ENCODE measurements at regions not wholly inside any gene's neighbourhood (a gene's known extent, or its start where the extent isn't known, plus 50 kb on each side); places are given as distances from the start of the nearest gene placed in this dataset.
"Not testable (repeated sequence)": the region's sequence is repeated elsewhere in the genome, so short reads cannot be mapped to it uniquely, and the experiment has no call there.

GRCh38 chr1:101460739-101461138 lies 223.9 kb downstream of the S1PR1 start:
- no peaks in the 10 kb centered on the region for H3K4me1 ChIP-seq (ENCODE audit: control insufficient read depth, insufficient read depth, low read length)
- no peak for DNase-seq (ENCODE audit: low read depth)
- peaks cover 10% of the 10 kb centered on the region for H3K9me3 ChIP-seq (ENCODE audit: control insufficient read depth, low read length)
- H3K27me3 ChIP-seq (replicated peaks; ENCODE audit: control insufficient read depth, insufficient read depth, low read length), result no peaks in the 10 kb centered on the region
- no peaks in the 10 kb centered on the region for H3K36me3 ChIP-seq (ENCODE audit: control insufficient read depth, insufficient read depth, low read length, severe bottlenecking)
- H3K9ac ChIP-seq (ENCODE audit: low read length), result no peak overlapping the region
- H3K4me3 ChIP-seq (ENCODE audit: low read length), result no peak overlapping the region

GRCh38 chr1:101463195-101463594 lies 226.4 kb downstream of the S1PR1 start:
- H3K9me3 ChIP-seq (ENCODE audit: control insufficient read depth, low read length), result peaks cover 10% of the 10 kb centered on the region
- H3K36me3 ChIP-seq (ENCODE audit: control insufficient read depth, insufficient read depth, low read length, severe bottlenecking), result no peaks in the 10 kb centered on the region
- no peak overlapping the region for H3K9ac ChIP-seq (ENCODE audit: low read length)
- no peak for DNase-seq (ENCODE audit: low read depth)
- H3K4me1 ChIP-seq (ENCODE audit: control insufficient read depth, insufficient read depth, low read length), result no peaks in the 10 kb centered on the region
- H3K27me3 ChIP-seq (replicated peaks; ENCODE audit: control insufficient read depth, insufficient read depth, low read length), result no peaks in the 10 kb centered on the region
- no peak overlapping the region for H3K4me3 ChIP-seq (ENCODE audit: low read length)

GRCh38 chr1:101465941-101466340 lies 229.1 kb downstream of the S1PR1 start:
- H3K4me3 ChIP-seq (ENCODE audit: low read length), result no peak overlapping the region
- no peak for DNase-seq (ENCODE audit: low read depth)
- no peaks in the 10 kb centered on the region for H3K36me3 ChIP-seq (ENCODE audit: control insufficient read depth, insufficient read depth, low read length, severe bottlenecking)
- no peak overlapping the region for H3K9ac ChIP-seq (ENCODE audit: low read length)
- no peaks in the 10 kb centered on the region for H3K27me3 ChIP-seq (replicated peaks; ENCODE audit: control insufficient read depth, insufficient read depth, low read length)
- no peaks in the 10 kb centered on the region for H3K4me1 ChIP-seq (ENCODE audit: control insufficient read depth, insufficient read depth, low read length)
- H3K9me3 ChIP-seq (ENCODE audit: control insufficient read depth, low read length), result peaks cover 10% of the 10 kb centered on the region

GRCh38 chr1:101474039-101474665 lies 237.3 kb downstream of the S1PR1 start:
- Histone ChIP-seq H3K9me3 (ENCODE audit: control insufficient read depth, low read length) (peaks cover 13% of the 10 kb centered on the region), H3K27me3 (replicated peaks; ENCODE audit: control insufficient read depth, insufficient read depth, low read length) (no peaks in the 10 kb centered on the region), H3K9ac (ENCODE audit: low read length) (no peak overlapping the region), H3K4me1 (ENCODE audit: control insufficient read depth, insufficient read depth, low read length) (no peaks in the 10 kb centered on the region), H3K4me3 (ENCODE audit: low read length) (no peak overlapping the region), H3K36me3 (ENCODE audit: control insufficient read depth, insufficient read depth, low read length, severe bottlenecking) (no peaks in the 10 kb centered on the region)
- no peak for DNase-seq (ENCODE audit: low read depth)

- Histone ChIP-seq H3K36me3 (ENCODE audit: control insufficient read depth, insufficient read depth, low read length, severe bottlenecking) (no peaks in the 10 kb centered on the region), H3K4me3 (ENCODE audit: low read length) (no peak overlapping the region), H3K9me3 (ENCODE audit: control insufficient read depth, low read length) (peaks cover 11% of the 10 kb centered on the region), H3K9ac (ENCODE audit: low read length) (no peak overlapping the region), H3K27me3 (replicated peaks; ENCODE audit: control insufficient read depth, insufficient read depth, low read length) (no peaks in the 10 kb centered on the region), H3K4me1 (ENCODE audit: control insufficient read depth, insufficient read depth, low read length) (no peaks in the 10 kb centered on the region)
- no peak for DNase-seq (ENCODE audit: low read depth)
Observed at GRCh38 chr1:101476541-101476940, 239.7 kb downstream of the S1PR1 start.

GRCh38 chr1:101479945-101480344 lies 243.1 kb downstream of the S1PR1 start:
- Histone ChIP-seq H3K9me3 (ENCODE audit: control insufficient read depth, low read length) (peaks cover 3% of the 10 kb centered on the region), H3K36me3 (ENCODE audit: control insufficient read depth, insufficient read depth, low read length, severe bottlenecking) (no peaks in the 10 kb centered on the region)
- DNase-seq (ENCODE audit: low read depth), result no peak

GRCh38 chr1:101482306-101482705 lies 245.5 kb downstream of the S1PR1 start:
- no peak overlapping the region for H3K4me3 ChIP-seq (ENCODE audit: low read length)
- no peaks in the 10 kb centered on the region for H3K4me1 ChIP-seq (ENCODE audit: control insufficient read depth, insufficient read depth, low read length)
- DNase-seq (ENCODE audit: low read depth), result no peak
- H3K9me3 ChIP-seq (ENCODE audit: control insufficient read depth, low read length), result peaks cover 3% of the 10 kb centered on the region
- no peaks in the 10 kb centered on the region for H3K27me3 ChIP-seq (replicated peaks; ENCODE audit: control insufficient read depth, insufficient read depth, low read length)
- no peak overlapping the region for H3K9ac ChIP-seq (ENCODE audit: low read length)
- no peaks in the 10 kb centered on the region for H3K36me3 ChIP-seq (ENCODE audit: control insufficient read depth, insufficient read depth, low read length, severe bottlenecking)

More at GRCh38 chr1:101479945-101480344, 243.1 kb downstream of the S1PR1 start:
- H3K27me3 ChIP-seq (replicated peaks; ENCODE audit: control insufficient read depth, insufficient read depth, low read length), result no peaks in the 10 kb centered on the region
- no peaks in the 10 kb centered on the region for H3K4me1 ChIP-seq (ENCODE audit: control insufficient read depth, insufficient read depth, low read length)
- no peak overlapping the region for H3K4me3 ChIP-seq (ENCODE audit: low read length)
- H3K9ac ChIP-seq (ENCODE audit: low read length), result no peak overlapping the region

GRCh38 chr1:101483982-101484688 lies 247.3 kb downstream of the S1PR1 start:
- no peak for DNase-seq (ENCODE audit: low read depth)
- H3K4me3 ChIP-seq (ENCODE audit: low read length), result peak overlapping the region; percentile 27
- H3K9ac ChIP-seq (ENCODE audit: low read length), result no peak overlapping the region
- no peaks in the 10 kb centered on the region for H3K36me3 ChIP-seq (ENCODE audit: control insufficient read depth, insufficient read depth, low read length, severe bottlenecking)
- H3K27me3 ChIP-seq (replicated peaks; ENCODE audit: control insufficient read depth, insufficient read depth, low read length), result no peaks in the 10 kb centered on the region
- H3K9me3 ChIP-seq (ENCODE audit: control insufficient read depth, low read length), result no peaks in the 10 kb centered on the region
- no peaks in the 10 kb centered on the region for H3K4me1 ChIP-seq (ENCODE audit: control insufficient read depth, insufficient read depth, low read length)

- Histone ChIP-seq H3K27me3 (replicated peaks; ENCODE audit: control insufficient read depth, insufficient read depth, low read length) (no peaks in the 10 kb centered on the region), H3K9me3 (ENCODE audit: control insufficient read depth, low read length) (no peaks in the 10 kb centered on the region), H3K4me3 (ENCODE audit: low read length) (peak overlapping the region; percentile 27), H3K36me3 (ENCODE audit: control insufficient read depth, insufficient read depth, low read length, severe bottlenecking) (no peaks in the 10 kb centered on the region), H3K9ac (ENCODE audit: low read length) (no peak overlapping the region), H3K4me1 (ENCODE audit: control insufficient read depth, insufficient read depth, low read length) (no peaks in the 10 kb centered on the region)
- DNase-seq (ENCODE audit: low read depth), result no peak
Observed at GRCh38 chr1:101484689-101485338, 248.0 kb downstream of the S1PR1 start.

GRCh38 chr1:101485712-101486111 lies 248.9 kb downstream of the S1PR1 start:
- no peaks in the 10 kb centered on the region for H3K36me3 ChIP-seq (ENCODE audit: control insufficient read depth, insufficient read depth, low read length, severe bottlenecking)
- H3K9me3 ChIP-seq (ENCODE audit: control insufficient read depth, low read length), result no peaks in the 10 kb centered on the region
- H3K4me1 ChIP-seq (ENCODE audit: control insufficient read depth, insufficient read depth, low read length), result no peaks in the 10 kb centered on the region
- H3K9ac ChIP-seq (ENCODE audit: low read length), result no peak overlapping the region
- no peak for DNase-seq (ENCODE audit: low read depth)
- H3K27me3 ChIP-seq (replicated peaks; ENCODE audit: control insufficient read depth, insufficient read depth, low read length), result no peaks in the 10 kb centered on the region
- no peak overlapping the region for H3K4me3 ChIP-seq (ENCODE audit: low read length)

- H3K9me3 ChIP-seq (ENCODE audit: control insufficient read depth, low read length), result not testable (repeated sequence)
Observed at GRCh38 chr1:101492144-101492543, 255.3 kb downstream of the S1PR1 start.

More at GRCh38 chr1:101492144-101492543, 255.3 kb downstream of the S1PR1 start:
- H3K9ac ChIP-seq (ENCODE audit: low read length); H3K27me3 ChIP-seq (replicated peaks; ENCODE audit: control insufficient read depth, insufficient read depth, low read length); H3K4me3 ChIP-seq (ENCODE audit: low read length); DNase-seq (ENCODE audit: low read depth); H3K4me1 ChIP-seq (ENCODE audit: control insufficient read depth, insufficient read depth, low read length); H3K36me3 ChIP-seq (ENCODE audit: control insufficient read depth, insufficient read depth, low read length, severe bottlenecking): not testable (repeated sequence)

All from adipocyte (in vitro differentiated cells).